HL-60 (cell line): ENCODE measurements at regions not wholly inside any gene's neighbourhood (a gene's known extent, or its start where the extent isn't known, plus 50 kb on each side); places are given as distances from the start of the nearest gene placed in this dataset.

ENCODE experiments used
- POLR2AphosphoS5 ChIP-seq: IDR thresholded peaks from 2 replicates; pipeline ENCODE4 v1.6.1; 2012; ENCODE audit warnings: low read depth
- TF ChIP-seq, protein P1 (sequence below): IDR thresholded peaks from one replicate; pipeline ENCODE4 v1.5.1; 2011; ENCODE audit warnings: low read length, control low read depth, inconsistent platforms; ENCODE audit not compliant: insufficient read depth

DNA sequence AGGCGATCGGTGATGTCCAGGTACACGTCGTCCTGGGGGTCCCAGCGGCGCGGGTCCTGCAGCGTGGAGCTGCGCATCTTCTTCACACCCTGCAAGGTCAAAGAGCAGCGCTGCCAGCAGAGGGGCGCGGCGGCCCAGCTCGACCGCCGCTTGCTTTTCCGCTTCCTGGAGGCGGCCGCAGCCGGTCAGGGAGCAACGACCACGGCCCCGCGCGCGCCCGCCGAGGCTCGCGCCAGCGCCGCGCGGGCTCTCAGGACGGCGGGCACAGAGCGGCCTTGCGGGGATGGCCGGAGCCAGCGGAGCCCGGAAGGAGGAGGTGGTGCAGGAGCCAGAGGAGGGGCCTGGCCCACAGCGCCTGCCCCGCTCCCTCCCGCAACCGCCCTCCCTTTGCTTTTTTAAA, 76.4 kb upstream of the CDC14C start:
- TF ChIP-seq, protein P1, sequence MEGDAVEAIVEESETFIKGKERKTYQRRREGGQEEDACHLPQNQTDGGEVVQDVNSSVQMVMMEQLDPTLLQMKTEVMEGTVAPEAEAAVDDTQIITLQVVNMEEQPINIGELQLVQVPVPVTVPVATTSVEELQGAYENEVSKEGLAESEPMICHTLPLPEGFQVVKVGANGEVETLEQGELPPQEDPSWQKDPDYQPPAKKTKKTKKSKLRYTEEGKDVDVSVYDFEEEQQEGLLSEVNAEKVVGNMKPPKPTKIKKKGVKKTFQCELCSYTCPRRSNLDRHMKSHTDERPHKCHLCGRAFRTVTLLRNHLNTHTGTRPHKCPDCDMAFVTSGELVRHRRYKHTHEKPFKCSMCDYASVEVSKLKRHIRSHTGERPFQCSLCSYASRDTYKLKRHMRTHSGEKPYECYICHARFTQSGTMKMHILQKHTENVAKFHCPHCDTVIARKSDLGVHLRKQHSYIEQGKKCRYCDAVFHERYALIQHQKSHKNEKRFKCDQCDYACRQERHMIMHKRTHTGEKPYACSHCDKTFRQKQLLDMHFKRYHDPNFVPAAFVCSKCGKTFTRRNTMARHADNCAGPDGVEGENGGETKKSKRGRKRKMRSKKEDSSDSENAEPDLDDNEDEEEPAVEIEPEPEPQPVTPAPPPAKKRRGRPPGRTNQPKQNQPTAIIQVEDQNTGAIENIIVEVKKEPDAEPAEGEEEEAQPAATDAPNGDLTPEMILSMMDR: no peak
- no peak for TF ChIP-seq POLR2AphosphoS5
